WTC11 (cell line): ENCODE measurements at regions not wholly inside any gene's neighbourhood (a gene's known extent, or its start where the extent isn't known, plus 50 kb on each side); places are given as distances from the start of the nearest gene placed in this dataset.

Experiments used
- ATAC-seq: fragments of 200-7000 bp; cut with Tn5 transposase; 2 replicates; pipeline ENCODE4 v1.10.0; 2021; ENCODE audit warnings: mild to moderate bottlenecking, moderate library complexity
- CTCF ChIA-PET: fragments of 300-600 bp; sonication (Branson Sonifier 250); formaldehyde crosslinking; loops from one replicate; lab custom pipeline; 2021; ENCODE audit warnings: antibody characterized with exemption; lab: Charles Lee
- POLR2A ChIA-PET: fragments of 350-600 bp; sonication (Branson Sonifier 250); formaldehyde crosslinking; loops from one replicate; lab custom pipeline; 2021; ENCODE audit warnings: antibody characterized with exemption; lab: Charles Lee
- DNase-seq: peaks from one replicate; pipeline ENCODE4 v3.0.0; 2021; ENCODE audit warnings: low spot score
- H3K27ac Mint-ChIP-seq: 2 replicates; pipeline ENCODE4 v1.8.0; 2021; ENCODE audit warnings: mixed read lengths
- H3K27me3 Mint-ChIP-seq: 2 replicates; pipeline ENCODE4 v1.8.0; 2021; ENCODE audit warnings: low read depth, mild to moderate bottlenecking, moderate library complexity, mixed read lengths
- H3K36me3 Mint-ChIP-seq: 2 replicates; pipeline ENCODE4 v1.8.0; 2021; ENCODE audit warnings: mixed read lengths
- H3K4me1 Mint-ChIP-seq: 2 replicates; pipeline ENCODE4 v1.8.0; 2022; ENCODE audit warnings: mixed read lengths
- H3K4me3 Mint-ChIP-seq: 2 replicates; pipeline ENCODE4 v1.8.0; 2021; ENCODE audit warnings: mild to moderate bottlenecking, moderate library complexity, mixed read lengths
- H3K9me3 Mint-ChIP-seq: 2 replicates; pipeline ENCODE4 v1.8.0; 2021; ENCODE audit warnings: mixed read lengths
- GABPB1 ChIP-seq: sonication (generic); formaldehyde crosslinking; IDR thresholded peaks from 2 replicates; pipeline ENCODE4 v1.8.1; 2023; ENCODE audit warnings: mild to moderate bottlenecking, missing genetic modification reagents
- GRHL2 ChIP-seq: fragments of 250-450 bp; sonication (Bioruptor Pico); IDR thresholded peaks from 2 replicates; pipeline ENCODE4 v1.8.0; 2022; ENCODE audit warnings: mild to moderate bottlenecking, moderate library complexity; ENCODE audit not compliant: insufficient replicate concordance, severe bottlenecking
- IRF1 ChIP-seq: sonication (generic); formaldehyde crosslinking; IDR thresholded peaks from 2 replicates; pipeline ENCODE4 v1.8.0; 2023; ENCODE audit warnings: missing genetic modification reagents
- MAX ChIP-seq: sonication (generic); formaldehyde crosslinking; IDR thresholded peaks from 2 replicates; pipeline ENCODE4 v1.8.0; 2022; ENCODE audit warnings: mild to moderate bottlenecking, missing genetic modification reagents
- NR3C1 ChIP-seq: sonication (generic); formaldehyde crosslinking; conservative IDR thresholded peaks from 2 replicates; pipeline ENCODE4 v1.8.1; 2023; ENCODE audit warnings: low read depth, mild to moderate bottlenecking, missing genetic modification reagents
- OVOL2 ChIP-seq: fragments of 250-450 bp; sonication (Bioruptor Pico); IDR thresholded peaks from 2 replicates; pipeline ENCODE4 v1.9.0; 2021; ENCODE audit warnings: mild to moderate bottlenecking, borderline replicate concordance
- ZBTB21 ChIP-seq: sonication (generic); formaldehyde crosslinking; IDR thresholded peaks from 2 replicates; pipeline ENCODE4 v1.8.1; 2023; ENCODE audit warnings: mild to moderate bottlenecking, missing genetic modification reagents, borderline replicate concordance
- ZNF396 ChIP-seq: fragments of 250-450 bp; sonication (Bioruptor Pico); IDR thresholded peaks from 2 replicates; pipeline ENCODE4 v1.8.0; 2021; ENCODE audit warnings: mild to moderate bottlenecking, moderate library complexity, borderline replicate concordance
- ZNF425 ChIP-seq: fragments of 250-450 bp; sonication (Bioruptor Pico); conservative IDR thresholded peaks from 2 replicates; pipeline ENCODE4 v1.9.0; 2021; ENCODE audit warnings: mild to moderate bottlenecking
- TF ChIP-seq, protein P1 (sequence below): sonication (generic); formaldehyde crosslinking; IDR thresholded peaks from 2 replicates; pipeline ENCODE4 v1.8.1; 2023; ENCODE audit warnings: mild to moderate bottlenecking, missing genetic modification reagents, borderline replicate concordance
- TF ChIP-seq, protein P2 (sequence below): sonication (generic); formaldehyde crosslinking; IDR thresholded peaks from 2 replicates; pipeline ENCODE4 v1.8.0; 2022; ENCODE audit warnings: mild to moderate bottlenecking, missing genetic modification reagents
- TF ChIP-seq, protein P3 (sequence below): fragments of 250-450 bp; sonication (Bioruptor Pico); IDR thresholded peaks from 2 replicates; pipeline ENCODE4 v1.9.0; 2021; ENCODE audit warnings: mild to moderate bottlenecking
- TF ChIP-seq, protein P4 (sequence below): sonication (generic); formaldehyde crosslinking; IDR thresholded peaks from 2 replicates; pipeline ENCODE4 v1.8.1; 2023; ENCODE audit warnings: mild to moderate bottlenecking, missing genetic modification reagents, moderate library complexity

GRCh38 chr4:13903061-13903460, 275.5 kb upstream of the BOD1L1 start (continued):
- TF ChIP-seq, protein P1, sequence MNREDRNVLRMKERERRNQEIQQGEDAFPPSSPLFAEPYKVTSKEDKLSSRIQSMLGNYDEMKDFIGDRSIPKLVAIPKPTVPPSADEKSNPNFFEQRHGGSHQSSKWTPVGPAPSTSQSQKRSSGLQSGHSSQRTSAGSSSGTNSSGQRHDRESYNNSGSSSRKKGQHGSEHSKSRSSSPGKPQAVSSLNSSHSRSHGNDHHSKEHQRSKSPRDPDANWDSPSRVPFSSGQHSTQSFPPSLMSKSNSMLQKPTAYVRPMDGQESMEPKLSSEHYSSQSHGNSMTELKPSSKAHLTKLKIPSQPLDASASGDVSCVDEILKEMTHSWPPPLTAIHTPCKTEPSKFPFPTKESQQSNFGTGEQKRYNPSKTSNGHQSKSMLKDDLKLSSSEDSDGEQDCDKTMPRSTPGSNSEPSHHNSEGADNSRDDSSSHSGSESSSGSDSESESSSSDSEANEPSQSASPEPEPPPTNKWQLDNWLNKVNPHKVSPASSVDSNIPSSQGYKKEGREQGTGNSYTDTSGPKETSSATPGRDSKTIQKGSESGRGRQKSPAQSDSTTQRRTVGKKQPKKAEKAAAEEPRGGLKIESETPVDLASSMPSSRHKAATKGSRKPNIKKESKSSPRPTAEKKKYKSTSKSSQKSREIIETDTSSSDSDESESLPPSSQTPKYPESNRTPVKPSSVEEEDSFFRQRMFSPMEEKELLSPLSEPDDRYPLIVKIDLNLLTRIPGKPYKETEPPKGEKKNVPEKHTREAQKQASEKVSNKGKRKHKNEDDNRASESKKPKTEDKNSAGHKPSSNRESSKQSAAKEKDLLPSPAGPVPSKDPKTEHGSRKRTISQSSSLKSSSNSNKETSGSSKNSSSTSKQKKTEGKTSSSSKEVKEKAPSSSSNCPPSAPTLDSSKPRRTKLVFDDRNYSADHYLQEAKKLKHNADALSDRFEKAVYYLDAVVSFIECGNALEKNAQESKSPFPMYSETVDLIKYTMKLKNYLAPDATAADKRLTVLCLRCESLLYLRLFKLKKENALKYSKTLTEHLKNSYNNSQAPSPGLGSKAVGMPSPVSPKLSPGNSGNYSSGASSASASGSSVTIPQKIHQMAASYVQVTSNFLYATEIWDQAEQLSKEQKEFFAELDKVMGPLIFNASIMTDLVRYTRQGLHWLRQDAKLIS (CRISPR knock-in tag): no peak
- TF ChIP-seq ZBTB21 (CRISPR knock-in tag) (no peak), MAX (CRISPR knock-in tag) (no peak), GRHL2 (CRISPR knock-in tag) (no peak), NR3C1 (CRISPR knock-in tag) (no peak), GABPB1 (CRISPR knock-in tag) (no peak), OVOL2 (CRISPR knock-in tag) (no peak)
- TF ChIP-seq, protein P2, sequence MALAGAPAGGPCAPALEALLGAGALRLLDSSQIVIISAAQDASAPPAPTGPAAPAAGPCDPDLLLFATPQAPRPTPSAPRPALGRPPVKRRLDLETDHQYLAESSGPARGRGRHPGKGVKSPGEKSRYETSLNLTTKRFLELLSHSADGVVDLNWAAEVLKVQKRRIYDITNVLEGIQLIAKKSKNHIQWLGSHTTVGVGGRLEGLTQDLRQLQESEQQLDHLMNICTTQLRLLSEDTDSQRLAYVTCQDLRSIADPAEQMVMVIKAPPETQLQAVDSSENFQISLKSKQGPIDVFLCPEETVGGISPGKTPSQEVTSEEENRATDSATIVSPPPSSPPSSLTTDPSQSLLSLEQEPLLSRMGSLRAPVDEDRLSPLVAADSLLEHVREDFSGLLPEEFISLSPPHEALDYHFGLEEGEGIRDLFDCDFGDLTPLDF: no peak
- TF ChIP-seq, protein P3, sequence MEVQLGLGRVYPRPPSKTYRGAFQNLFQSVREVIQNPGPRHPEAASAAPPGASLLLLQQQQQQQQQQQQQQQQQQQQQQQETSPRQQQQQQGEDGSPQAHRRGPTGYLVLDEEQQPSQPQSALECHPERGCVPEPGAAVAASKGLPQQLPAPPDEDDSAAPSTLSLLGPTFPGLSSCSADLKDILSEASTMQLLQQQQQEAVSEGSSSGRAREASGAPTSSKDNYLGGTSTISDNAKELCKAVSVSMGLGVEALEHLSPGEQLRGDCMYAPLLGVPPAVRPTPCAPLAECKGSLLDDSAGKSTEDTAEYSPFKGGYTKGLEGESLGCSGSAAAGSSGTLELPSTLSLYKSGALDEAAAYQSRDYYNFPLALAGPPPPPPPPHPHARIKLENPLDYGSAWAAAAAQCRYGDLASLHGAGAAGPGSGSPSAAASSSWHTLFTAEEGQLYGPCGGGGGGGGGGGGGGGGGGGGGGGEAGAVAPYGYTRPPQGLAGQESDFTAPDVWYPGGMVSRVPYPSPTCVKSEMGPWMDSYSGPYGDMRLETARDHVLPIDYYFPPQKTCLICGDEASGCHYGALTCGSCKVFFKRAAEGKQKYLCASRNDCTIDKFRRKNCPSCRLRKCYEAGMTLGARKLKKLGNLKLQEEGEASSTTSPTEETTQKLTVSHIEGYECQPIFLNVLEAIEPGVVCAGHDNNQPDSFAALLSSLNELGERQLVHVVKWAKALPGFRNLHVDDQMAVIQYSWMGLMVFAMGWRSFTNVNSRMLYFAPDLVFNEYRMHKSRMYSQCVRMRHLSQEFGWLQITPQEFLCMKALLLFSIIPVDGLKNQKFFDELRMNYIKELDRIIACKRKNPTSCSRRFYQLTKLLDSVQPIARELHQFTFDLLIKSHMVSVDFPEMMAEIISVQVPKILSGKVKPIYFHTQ: no peak
- TF ChIP-seq, protein P4, sequence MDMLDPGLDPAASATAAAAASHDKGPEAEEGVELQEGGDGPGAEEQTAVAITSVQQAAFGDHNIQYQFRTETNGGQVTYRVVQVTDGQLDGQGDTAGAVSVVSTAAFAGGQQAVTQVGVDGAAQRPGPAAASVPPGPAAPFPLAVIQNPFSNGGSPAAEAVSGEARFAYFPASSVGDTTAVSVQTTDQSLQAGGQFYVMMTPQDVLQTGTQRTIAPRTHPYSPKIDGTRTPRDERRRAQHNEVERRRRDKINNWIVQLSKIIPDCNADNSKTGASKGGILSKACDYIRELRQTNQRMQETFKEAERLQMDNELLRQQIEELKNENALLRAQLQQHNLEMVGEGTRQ (CRISPR knock-in tag): no peak

- no peak for TF ChIP-seq ZNF396
- no peak for TF ChIP-seq IRF1 (CRISPR knock-in tag)
- TF ChIP-seq ZNF425: no peak
- no peaks in the 10 kb centered on the region for H3K9me3 Mint-ChIP-seq
- no peak overlapping the region for H3K4me3 Mint-ChIP-seq
- ChIA-PET CTCF (interaction anchor here (1.0 kb wide), 1 partner anchor 249 kb away, joined by 4 read pairs; no protein-coding TSS in a partner anchor), POLR2A (no interaction called here)
- no peaks in the 10 kb centered on the region; the same call in 1 of the 2 replicates for H3K27me3 Mint-ChIP-seq
- no peak overlapping the region for H3K27ac Mint-ChIP-seq
- DNase-seq (no peak), ATAC-seq (no peak)
- H3K4me1 Mint-ChIP-seq: peaks cover 19% of the 10 kb centered on the region
- H3K36me3 Mint-ChIP-seq: no peaks in the 10 kb centered on the region
These were observed 276.4 kb upstream of the BOD1L1 start for GRCh38 chr4:13903901-13904300.
